HG02870 (cell line): ENCODE measurements at regions not wholly inside any gene's neighbourhood (a gene's known extent, or its start where the extent isn't known, plus 50 kb on each side); places are given as distances from the start of the nearest gene placed in this dataset.
"Not testable (repeated sequence)": the region's sequence is repeated elsewhere in the genome, so short reads cannot be mapped to it uniquely, and the experiment has no call there.

Experiments used
- ATAC-seq: cut with Tn5 transposase; IDR thresholded peaks from one replicate; pipeline ENCODE4 v1.9.1; 2021; ENCODE audit warnings: mild to moderate bottlenecking, moderate library complexity; ENCODE audit not compliant: unreplicated experiment

DNA sequence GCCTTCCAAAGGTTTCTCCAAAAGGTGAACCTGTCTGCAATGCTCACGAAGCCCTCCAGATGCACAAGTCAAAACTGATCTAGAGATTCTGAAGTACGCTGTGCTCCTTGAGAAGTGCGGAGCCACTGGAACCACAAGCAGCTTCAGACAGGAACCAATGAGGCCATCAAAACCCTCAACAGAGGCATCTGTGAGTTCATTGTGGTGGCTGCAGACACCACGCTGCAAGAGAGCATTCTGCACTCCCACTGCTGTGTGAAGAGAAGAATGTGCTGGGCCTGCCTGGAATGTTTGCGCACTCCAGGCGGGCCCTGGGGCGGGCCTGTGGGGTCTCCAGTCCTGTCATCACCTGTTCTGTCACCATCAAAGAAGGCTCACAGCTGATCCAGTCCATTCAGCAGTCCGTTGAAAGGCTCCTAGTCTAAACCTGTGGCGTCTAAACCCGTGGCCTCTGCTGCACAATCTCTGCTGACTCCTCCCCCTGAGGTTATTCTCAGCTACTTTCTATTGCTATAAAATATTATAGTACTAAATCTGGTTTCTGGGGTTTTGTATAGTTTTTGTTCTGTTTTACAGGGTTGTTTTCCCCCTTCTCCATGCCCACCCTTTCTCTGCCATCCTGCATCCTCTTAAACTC, 111.6 kb downstream of the PPIAL4A start:
- ATAC-seq = not testable (repeated sequence)

DNA sequence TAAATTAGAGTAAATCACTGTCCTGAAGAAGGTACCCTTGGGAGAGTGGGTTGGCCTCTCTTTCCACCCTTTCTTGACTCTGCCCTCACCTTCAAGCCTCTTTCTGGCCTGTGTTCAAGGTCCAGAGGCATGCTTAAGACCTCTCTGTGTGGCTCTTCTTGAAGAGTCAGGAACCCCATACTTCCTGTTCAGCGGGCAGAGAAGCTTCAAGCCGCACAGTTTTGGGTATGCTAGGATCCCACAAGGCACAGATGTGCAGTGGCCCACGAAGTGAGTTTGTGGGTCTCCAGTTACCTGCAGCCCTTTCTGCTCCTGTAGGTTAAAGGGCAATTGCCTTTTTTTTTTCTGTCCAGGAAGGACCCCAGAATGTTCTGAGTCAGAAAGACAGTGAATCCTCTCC, 113.7 kb downstream of the PPIAL4A start:
- not testable (repeated sequence) for ATAC-seq

DNA sequence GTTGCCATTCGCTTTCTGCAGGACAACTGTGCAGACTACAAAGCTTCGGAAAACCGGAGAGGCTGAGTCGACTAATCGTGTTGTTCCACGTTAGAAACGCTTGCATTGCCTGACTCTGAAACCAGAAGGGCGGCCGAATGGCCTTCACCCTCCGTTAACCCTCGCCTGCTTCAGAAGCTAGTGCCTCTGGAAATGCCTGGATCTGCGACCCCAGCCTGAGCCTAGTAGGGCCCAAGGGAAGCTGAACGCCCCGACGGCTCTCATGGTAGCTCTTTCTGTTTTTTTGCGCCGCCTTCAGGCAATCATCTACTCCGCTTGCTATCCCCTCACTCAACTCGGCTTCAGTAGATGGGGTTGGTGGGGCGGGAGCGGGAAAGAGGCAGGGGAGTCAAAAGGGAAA, 117.3 kb downstream of the PPIAL4A start:
- ATAC-seq = not testable (repeated sequence)

DNA sequence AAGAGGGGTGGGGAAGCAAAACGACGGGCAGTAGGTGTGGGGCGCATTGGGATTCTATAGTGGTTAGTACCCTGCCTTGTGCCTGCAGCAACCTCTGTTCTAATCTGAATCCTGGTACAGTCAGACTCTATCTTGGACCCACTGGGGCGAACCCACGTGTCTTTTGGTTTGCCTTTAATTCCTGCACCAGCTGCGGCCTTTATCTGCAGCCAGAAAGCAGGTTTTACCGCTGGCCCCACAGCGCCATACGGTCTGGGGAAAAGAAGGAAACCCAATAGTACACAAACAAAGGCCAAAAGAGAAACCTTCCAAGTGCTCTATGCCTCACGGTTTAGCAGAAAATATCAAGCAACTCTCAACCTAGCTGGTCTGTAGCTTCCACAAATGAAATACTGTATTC, 118.2 kb downstream of the PPIAL4A start:
- not testable (repeated sequence) for ATAC-seq

DNA sequence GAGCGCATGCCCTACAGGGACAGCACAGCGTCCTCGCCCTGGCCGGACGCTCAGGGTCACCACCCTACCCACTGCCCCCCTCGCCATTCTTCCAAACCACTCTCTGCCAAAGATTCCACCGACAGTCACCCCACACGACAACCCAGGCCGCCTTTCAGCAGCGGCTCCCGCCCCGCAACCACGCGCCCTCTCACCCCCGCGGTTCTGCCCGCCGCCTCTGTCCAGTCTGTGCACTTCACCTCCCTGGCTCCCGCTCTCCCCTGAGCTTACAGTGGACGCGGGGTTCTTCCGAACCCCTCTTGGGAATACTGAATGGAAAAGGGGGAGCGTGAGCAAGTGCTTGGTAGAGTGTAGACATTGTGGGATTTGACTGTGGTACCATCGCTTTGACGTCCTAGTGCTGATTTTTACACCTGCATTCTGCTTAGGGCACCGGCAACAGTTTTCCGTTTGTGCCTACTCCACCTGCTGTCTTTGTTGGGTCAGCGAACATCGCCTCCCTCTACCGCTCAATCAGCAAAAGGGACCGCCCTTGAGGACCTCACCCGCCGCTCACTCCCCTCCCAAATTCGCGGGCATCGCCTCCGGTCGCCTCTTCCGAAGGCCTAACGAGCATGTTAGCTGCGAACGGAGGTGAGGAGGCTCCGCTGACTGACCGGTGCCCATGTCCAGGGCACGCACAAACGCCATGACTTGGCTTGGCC, 119.1 kb downstream of the PPIAL4A start:
- ATAC-seq = not testable (repeated sequence)

DNA sequence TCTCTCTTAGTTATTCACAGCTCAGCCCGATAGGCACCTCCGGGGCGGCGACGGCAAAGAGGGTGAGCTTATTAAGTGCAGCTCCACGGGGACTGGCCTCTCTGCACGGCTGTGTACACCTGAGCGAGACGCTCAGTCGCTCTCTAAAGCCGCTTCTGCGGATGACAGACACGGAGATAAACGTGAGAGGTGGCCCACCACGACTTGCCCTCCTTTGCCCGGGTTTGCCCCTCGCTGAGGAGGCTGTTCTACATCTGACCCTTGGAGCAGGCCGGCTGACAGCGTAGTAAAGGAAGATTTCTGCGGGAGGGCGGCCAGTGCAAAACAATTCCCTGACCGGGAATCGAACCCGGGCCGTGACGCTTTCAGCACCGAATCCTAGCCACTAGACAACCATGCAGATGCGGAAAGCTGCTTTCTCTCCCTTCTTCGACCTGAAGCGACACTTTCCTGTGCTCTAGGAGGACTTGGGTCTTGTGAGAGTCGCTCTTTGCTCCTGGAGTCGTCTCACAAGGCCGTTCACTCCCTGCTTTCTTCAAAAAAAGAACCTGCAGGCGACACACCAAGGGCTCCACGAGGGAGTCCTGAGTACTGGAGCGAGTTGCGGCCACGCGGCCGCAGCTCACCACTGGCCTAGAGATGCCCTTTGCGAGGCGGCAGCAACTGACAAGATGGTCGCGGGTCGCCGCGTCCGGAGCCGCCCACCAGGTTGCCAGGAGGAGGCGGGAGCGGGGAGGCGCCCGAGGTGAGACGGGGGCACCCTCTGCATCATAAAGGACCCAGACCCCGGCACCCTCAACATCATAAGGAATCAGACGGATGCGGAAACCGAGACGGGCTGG, 119.9 kb downstream of the PPIAL4A start:
- not testable (repeated sequence) for ATAC-seq

DNA sequence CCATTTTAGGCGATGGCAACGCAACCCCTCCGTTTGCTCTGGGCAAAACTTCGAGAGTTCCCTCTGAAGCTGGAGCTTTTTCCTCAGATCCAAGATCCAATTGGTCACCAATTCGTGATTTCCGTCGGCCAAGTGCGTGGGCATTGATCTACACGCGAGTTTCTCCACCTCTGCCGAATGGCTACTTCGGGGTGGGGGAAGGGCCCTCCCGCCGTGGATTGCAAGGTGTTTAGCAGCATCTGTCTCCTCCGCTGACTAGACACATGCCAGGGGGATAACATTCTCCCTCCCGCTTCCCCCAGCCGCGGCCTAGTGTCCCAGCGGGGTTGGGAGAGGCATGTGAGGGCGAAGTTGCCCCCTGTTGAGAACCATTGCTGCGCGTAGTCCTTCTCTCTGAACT, 120.6 kb downstream of the PPIAL4A start:
- ATAC-seq = not testable (repeated sequence)

DNA sequence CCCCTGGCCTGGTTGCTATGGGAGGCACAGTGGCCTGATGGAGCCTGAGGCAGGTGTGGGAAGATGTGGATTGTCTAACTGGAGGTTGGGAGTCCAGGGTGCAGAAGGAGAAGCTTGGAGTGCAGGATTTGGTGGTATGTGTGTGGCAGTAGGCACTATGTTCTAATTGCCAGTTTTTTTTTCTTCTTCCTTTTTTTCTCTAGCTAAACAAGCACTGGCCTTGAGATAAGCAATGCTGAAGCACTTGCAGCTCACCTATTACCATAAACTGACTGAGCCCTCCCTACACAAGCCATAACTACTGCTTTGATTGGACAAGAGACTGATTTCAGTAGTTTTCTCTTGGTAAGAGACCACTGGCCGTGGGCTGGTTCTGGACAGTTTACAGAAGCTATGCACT, 123.6 kb downstream of the PPIAL4A start:
- not testable (repeated sequence) for ATAC-seq

DNA sequence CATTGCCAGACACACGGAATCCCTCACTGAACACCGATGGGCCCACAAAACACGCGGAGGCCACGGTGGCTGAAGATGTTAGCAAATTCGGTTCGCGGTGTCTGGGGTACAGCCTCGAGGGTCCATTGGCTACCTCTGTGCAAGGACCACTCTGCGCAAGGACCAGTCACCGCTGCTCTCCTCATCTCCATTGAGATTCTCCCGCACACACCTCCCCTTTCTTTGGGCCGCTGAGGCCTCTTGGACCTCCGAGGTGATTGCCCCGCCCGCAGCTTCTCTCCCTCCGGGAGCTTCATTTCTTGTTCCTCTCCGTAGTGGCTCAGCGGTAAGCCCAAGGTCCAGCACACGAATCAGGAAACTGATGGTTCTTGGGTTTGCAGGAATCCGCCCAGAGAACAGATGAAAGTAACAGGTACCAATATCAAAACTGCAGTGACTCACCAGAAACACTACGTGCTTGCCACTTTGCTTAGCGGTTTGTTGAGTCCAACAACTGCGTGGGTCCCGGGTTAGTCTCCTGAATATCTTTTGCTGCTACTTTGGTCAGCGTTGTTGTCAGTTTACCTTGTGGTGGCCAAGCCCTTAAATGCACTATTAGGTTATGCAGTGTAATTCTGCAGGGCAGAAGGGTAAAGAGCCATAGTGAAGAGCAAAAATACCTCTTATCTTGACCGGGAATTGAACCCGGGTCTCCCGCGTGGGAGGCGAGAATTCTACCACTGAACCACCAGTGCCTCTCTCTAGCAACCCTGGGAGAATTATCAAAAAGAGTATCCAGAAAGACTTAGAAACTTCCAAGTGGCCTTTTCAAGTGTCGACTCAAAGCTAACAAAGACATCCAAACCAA, 126.8 kb downstream of the PPIAL4A start:
- peak; percentile 72 for ATAC-seq

DNA sequence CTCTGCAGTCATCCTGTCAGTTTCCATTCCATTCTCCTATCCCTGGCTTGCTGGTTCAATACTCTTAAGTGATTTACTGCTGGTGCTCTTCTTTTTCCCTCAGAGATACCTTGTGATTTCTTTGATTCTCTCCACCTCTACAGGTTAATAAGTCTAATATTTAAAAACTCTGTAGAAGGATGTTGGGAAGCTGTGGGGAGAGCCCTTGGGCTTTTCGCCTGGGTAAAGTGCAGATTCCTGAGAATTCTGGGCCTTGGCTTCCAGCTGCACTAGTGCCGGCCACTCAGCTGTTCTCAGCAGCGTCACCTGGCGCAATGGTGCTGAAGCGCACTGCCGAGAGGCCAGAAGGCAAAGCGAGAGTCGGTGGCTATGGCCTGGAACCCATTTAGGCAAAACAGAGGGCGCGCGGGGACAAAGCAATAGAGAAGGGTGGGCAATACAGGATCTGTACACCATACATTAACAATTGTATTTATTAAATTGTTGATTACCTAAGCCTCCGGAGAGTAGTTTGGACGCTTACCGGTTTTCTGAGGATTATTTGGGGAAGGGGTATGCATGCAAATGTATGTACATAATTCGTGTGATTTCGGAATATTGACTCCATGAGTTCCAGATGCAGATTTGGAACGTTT, 130.3 kb downstream of the PPIAL4A start:
- not testable (repeated sequence) for ATAC-seq

DNA sequence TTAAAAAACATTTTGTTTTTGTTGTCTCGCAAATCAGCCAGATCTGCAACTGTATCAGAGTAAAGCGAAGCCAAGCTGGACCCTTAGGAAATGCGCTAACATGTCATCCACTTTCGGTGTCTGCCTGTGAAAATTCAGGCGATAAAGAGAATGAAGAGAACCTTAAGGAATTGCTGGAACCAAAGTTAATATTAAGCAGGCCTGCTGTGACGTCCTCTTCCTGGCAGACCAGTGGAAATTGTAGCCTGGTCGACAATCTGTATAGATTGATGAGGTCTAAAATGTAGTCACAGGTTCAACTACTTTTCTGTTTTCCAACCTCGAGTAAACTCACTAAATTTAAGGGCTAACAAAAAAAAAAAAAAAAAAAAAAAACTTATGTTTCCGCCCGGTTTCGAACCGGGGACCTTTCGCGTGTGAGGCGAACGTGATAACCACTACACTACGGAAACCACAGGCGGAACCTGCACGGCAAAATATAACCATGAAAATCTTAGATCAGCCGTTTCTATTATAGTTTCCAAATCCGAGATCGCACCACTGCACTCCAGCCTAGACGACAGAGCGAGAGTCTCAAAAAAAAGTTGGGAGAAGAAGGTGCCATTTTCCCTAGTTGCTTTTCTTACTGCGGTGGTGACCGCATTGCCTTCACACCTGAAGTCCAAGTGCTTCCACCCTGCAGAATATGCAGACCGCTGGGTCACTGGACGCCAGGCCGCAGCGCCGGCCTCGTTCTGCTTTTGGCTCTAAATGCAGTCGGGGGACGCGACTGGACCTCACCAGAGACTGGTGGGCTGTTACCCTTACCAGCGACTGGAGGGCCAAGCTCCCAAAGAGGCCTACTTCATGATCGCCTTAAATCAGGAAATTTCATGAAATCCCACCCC, 131.0 kb downstream of the PPIAL4A start:
- ATAC-seq = not testable (repeated sequence)

DNA sequence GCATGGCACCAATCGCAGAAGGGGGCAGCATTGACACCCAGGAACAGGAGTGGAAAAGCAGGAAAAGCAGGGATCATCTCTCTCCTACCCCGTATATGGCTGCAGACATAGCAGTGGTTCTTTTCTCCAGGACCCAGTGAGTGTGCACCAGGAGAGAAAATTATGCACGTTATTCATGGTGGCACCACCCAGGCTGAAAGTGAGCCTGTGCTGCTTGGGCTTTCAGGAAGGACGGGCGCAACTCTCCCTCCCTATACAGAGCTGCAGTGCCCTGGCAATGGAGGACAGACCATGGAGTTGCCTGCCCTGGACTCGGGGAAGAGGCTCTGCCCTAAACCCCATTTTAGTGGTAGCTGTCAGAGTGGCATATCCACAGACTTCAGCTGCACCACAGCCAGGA, 132.1 kb downstream of the PPIAL4A start:
- ATAC-seq = not testable (repeated sequence)

DNA sequence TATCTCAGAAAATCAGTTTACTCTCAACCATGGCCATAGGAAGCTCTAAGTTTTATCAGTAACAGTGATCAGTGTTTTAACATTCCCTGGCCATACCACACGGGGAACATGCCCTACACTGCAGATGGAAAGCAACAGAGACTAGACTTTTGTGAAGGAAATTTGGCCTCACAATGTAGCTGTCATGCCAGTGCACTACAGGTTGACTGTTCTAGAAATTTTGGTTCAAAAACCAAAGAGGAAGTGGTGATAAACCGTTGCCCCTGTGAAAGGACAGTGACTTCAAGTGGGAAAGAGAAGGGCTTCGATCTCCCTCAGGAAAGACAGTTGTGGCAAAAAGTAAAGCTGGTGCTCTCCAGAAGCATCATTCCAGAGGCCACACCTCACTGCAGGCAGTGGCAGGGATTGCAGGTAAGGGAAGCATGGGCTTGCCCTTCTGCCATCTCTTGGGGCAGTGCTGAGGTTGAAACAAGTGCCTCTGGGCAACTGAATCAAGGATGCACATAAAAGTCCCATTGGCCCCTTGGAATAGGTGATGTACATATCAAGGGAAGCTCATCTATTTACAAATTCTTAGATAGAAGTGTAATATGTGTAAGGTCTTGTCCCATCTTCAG, 143.4 kb downstream of the PPIAL4A start:
- not testable (repeated sequence) for ATAC-seq

DNA sequence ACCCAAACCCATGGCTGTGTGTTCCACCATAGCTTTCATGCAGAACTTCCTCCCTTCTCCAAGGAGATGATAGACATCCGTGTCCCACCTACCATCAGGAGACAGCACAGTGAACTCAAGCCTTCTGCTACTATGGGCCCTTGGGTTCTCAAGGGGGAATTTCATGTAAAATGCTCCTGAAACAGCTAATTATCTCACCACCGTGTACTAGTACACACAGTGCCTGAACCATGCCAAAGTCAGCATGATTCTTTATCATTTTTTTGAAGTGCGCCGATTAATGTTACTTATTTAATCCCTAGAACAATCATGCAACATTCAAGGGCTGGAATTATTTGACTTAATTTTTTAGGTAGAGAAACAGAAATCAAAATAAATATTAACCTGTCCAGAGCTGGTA, 147.2 kb downstream of the PPIAL4A start:
- ATAC-seq = not testable (repeated sequence)

DNA sequence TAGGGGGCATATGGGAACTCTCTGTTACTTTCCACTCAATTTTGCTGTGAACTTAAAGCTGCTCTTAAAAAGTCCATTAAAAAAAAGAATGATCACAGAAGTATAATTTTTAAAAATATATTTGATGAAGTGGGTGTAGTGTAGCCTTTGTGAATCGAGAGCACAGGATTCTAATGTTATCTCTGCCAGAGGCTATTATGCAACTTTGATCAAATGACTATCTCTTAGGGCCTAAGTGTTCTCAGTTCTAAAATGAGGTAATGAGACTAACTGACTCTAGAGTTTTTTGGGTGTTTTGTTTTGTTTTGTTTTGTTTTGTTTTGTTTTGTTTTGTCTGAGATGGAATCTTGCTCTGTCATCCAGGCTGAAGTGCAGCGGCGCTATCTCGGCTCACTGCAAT, 143.2 kb downstream of the FAM72B start:
- ATAC-seq = not testable (repeated sequence)

DNA sequence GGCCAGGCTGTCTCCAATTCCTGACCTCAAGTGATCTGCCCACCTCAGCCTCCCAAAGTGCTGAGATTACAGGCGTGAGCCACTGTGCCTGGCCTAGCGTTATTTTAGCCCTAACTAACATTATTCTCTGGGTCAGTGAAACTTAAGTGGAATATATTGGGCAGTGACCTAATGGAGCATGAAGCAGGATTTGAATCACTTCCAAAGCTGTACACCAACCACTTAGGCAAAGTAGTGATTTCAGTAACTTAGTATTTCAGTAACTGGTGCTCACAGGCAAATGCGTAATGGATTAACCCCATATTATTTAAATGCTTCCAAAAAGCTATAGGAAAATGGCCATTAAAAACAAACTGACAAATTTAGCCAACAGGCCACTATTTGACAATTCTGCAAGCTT, 142.6 kb downstream of the FAM72B start:
- ATAC-seq = not testable (repeated sequence)

DNA sequence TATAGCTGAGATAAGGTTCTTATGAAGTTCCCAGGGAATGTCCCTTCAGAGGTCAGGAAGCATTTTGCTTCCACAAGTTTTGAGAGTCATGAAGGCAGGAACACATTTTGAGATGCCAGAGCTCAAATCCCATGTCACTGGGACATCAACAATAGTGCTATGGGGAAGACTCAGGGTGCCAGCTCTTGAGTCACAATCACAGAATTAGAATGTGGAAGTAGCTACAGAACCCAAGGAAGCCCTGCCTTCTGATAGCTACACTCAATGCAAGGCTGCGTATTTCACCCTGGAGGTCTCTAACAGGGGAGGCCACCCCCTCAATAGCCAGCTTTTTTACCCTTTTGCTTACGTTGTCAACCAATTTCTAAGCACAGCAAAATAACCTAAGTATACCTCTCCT, 141.3 kb downstream of the FAM72B start:
- not testable (repeated sequence) for ATAC-seq

DNA sequence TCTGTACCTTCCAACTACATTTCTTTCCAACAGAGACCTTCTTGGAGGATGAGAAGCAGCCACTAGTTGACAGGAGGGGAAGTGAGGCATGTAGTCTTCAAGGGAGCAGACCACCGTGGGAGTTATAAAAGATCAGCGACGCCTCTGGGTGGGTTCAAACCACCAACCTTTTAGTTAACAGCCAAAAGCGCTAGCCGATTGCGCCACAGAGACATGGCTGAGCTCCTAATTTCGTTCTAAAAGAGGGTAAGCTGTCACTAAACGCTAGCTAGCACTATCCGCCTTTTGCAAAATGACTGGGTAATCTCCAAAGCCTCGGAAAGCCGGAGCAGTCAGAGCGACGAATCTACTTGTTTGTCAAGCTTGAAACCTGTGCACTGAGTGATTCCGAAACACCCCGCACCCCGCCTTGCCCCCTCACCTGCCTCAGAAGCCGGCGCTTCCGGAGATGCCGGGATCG, 135.8 kb downstream of the FAM72B start:
- not testable (repeated sequence) for ATAC-seq
